ENCODE measurements at regions not wholly inside any gene's neighbourhood (a gene's known extent, or its start where the extent isn't known, plus 50 kb on each side); places are given as distances from the start of the nearest gene placed in this dataset.

DNA sequence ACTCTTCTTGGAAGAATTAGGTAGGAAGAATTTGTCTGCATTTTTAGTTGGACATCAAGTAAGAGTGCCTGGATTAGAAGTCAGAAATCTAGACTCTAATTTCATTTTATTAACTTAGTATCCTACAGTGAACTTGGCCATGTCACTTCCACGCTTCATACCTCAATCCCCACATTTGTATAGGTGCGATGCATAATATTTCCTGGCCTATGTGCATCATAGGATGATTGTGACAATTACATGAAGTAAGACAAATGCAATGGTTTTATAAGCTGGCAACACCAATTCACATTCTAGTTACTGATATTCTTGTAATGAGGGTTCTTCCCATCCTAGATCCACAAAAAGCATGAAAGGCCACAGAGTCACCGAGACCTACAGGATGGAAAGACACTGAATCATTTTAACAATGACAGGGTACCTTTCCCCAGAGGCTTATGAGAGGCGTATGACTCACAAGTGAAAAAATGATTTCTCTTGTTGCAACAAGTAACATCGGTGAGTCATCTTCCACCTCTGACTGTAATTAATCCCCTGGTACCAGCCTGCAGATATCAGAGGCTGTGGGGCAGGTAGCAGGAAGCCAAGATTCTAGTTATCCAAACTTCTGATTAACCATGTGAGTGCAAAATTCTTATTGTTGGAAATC lies 56.0 kb upstream of the OR5AK2 start:
- H3K27ac ChIP-seq, result no peak overlapping the region
- TF ChIP-seq CTCF (conservative IDR thresholded peaks at IDR 0.05), result no peak

GRCh38 chr11:56923116-56923515 lies 65.6 kb upstream of the OR5AK2 start:
- TF ChIP-seq CTCF (conservative IDR thresholded peaks at IDR 0.05), result no peak
- H3K27ac ChIP-seq, result no peak overlapping the region

DNA sequence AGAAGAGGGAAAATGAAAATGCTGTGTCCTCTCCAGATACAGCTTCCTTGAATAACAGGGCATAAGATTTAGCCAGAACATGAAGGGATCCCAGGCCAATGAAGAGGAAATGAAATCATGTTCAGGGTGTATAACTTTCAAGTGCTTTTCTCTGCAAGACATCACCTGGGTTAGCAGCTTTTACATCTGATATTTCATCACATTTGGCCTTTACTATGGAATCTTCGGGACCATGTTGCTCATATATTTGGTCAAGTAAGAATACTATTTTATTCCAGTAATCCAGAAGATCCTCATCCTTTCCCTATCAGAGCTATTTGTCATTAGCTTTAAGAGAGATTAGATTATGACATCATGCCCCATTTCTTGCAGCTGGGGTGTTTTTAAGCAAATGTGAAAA lies 66.3 kb upstream of the OR5AK2 start:
- TF ChIP-seq CTCF (conservative IDR thresholded peaks at IDR 0.05), result no peak

GRCh38 chr11:56917708-56918400 lies 70.9 kb upstream of the OR5AK2 start:
- no peak for TF ChIP-seq CTCF (conservative IDR thresholded peaks at IDR 0.05)
- H3K27ac ChIP-seq, result no peak overlapping the region

More for the DNA sequence above, 66.3 kb upstream of the OR5AK2 start:
- H3K27ac ChIP-seq, result no peak overlapping the region

DNA sequence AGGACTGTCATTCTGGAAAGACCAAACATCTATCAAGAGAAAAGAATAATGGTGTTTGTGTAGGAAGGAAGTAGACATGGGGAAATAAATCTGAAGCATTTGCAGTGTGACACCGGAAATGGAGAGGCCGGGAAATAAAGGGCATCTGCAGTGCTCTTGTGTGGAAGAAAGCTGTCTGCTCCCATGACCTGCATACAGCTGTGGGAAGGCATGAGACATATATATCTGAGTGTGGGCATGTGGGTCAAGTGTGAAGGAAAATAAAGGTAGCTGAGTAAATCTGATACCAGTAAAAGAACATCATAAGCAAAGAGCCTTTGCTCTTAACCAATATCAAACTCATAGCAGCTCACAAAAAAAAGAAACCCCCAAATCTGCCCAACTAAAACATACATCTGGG lies 72.1 kb upstream of the OR5AK2 start:
- no peak for TF ChIP-seq CTCF (conservative IDR thresholded peaks at IDR 0.05)
- no peak overlapping the region for H3K27ac ChIP-seq

- no peak overlapping the region for H3K27ac ChIP-seq
- no peak for TF ChIP-seq CTCF (conservative IDR thresholded peaks at IDR 0.05)
Measured at GRCh38 chr11:56916162-56916561, 72.6 kb upstream of the OR5AK2 start.

DNA sequence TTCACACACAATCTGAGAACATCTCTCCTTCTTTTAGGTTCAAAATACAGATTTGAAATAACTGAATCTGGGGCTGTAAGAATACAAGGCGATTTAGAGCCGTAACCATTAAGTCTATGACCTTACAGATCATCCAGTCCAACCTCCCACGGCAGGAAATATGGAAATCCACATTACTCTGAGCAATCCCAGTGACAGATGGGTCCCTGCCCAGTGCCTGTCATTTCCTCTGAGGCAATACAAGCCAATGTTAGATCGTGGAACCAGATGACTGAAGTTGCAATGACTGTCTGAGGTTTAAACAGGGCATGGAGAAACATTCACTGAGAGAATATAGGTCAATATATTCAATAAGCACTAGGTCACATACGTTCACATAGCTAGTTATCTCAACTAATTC lies 77.4 kb upstream of the OR5AK2 start:
- no peak overlapping the region for H3K27ac ChIP-seq
- no peak for TF ChIP-seq CTCF (conservative IDR thresholded peaks at IDR 0.05)
